ENCODE measurements at regions not wholly inside any gene's neighbourhood (a gene's known extent, or its start where the extent isn't known, plus 50 kb on each side); places are given as distances from the start of the nearest gene placed in this dataset.

- ChIA-PET POLR2A (interaction anchor here (0.8 to 1.5 kb wide), 3 partner anchors 8 to 23 kb away, joined by 3 read pairs; no protein-coding TSS in a partner anchor), CTCF (interaction anchor here (1.0 kb wide), 1 partner anchor 68 kb away, joined by 3 read pairs; no protein-coding TSS in a partner anchor)
- intact Hi-C loops (cut with micrococcal nuclease), result no loop called here
- Mint-ChIP-seq H3K27me3 (ENCODE audit: insufficient read depth, unreplicated experiment) (no peaks in the 10 kb centered on the region), H3K27ac (ENCODE audit: low read depth, unreplicated experiment) (no peak overlapping the region), H3K4me1 (ENCODE audit: insufficient read depth, unreplicated experiment) (peaks cover 17% of the 10 kb centered on the region), H3K9me3 (ENCODE audit: unreplicated experiment) (no peaks in the 10 kb centered on the region), H3K36me3 (ENCODE audit: insufficient read depth, unreplicated experiment) (no peaks in the 10 kb centered on the region), H3K4me3 (ENCODE audit: unreplicated experiment) (no peak overlapping the region)
- no TSS peak for BruUV-seq (replicated peaks)
- DNase-seq (ENCODE audit: unreplicated experiment), result no peak
- no peak for TF ChIP-seq CTCF (IDR thresholded peaks at IDR 0.05; ENCODE audit: unreplicated experiment)
Measured at GRCh38 chr12:42683266-42683665, 93.7 kb upstream of the PRICKLE1 start.

GRCh38 chr12:42679466-42679865 lies 89.9 kb upstream of the PRICKLE1 start:
- no peak for TF ChIP-seq CTCF (IDR thresholded peaks at IDR 0.05; ENCODE audit: unreplicated experiment)
- CTCF ChIA-PET, result no interaction called here
- Mint-ChIP-seq H3K27me3 (ENCODE audit: insufficient read depth, unreplicated experiment) (no peaks in the 10 kb centered on the region), H3K9me3 (ENCODE audit: unreplicated experiment) (no peaks in the 10 kb centered on the region), H3K36me3 (ENCODE audit: insufficient read depth, unreplicated experiment) (no peaks in the 10 kb centered on the region), H3K4me1 (ENCODE audit: insufficient read depth, unreplicated experiment) (peaks cover 12% of the 10 kb centered on the region), H3K4me3 (ENCODE audit: unreplicated experiment) (no peak overlapping the region), H3K27ac (ENCODE audit: low read depth, unreplicated experiment) (no peak overlapping the region)
- POLR2A ChIA-PET, result interaction anchor here (1.2 kb wide), 1 partner anchor 17 kb away, joined by 3 read pairs; no protein-coding TSS in a partner anchor
- no peak for DNase-seq (ENCODE audit: unreplicated experiment)
- intact Hi-C loops (cut with micrococcal nuclease), result no loop called here
- no TSS peak for BruUV-seq (replicated peaks)

- H3K9me3 Mint-ChIP-seq (ENCODE audit: unreplicated experiment), result no peaks in the 10 kb centered on the region
- no peak for TF ChIP-seq CTCF (IDR thresholded peaks at IDR 0.05; ENCODE audit: unreplicated experiment)
- no TSS peak for BruUV-seq (replicated peaks)
- POLR2A ChIA-PET, result no interaction called here
- no peak overlapping the region for H3K27ac Mint-ChIP-seq (ENCODE audit: low read depth, unreplicated experiment)
- H3K4me1 Mint-ChIP-seq (ENCODE audit: insufficient read depth, unreplicated experiment), result peaks cover 5% of the 10 kb centered on the region
- CTCF ChIA-PET, result interaction anchor here (0.9 kb wide), 1 partner anchor 10 kb away, joined by 4 read pairs; no protein-coding TSS in a partner anchor
- H3K4me3 Mint-ChIP-seq (ENCODE audit: unreplicated experiment), result no peak overlapping the region
- H3K27me3 Mint-ChIP-seq (ENCODE audit: insufficient read depth, unreplicated experiment), result no peaks in the 10 kb centered on the region
- DNase-seq (ENCODE audit: unreplicated experiment), result no peak
- no peaks in the 10 kb centered on the region for H3K36me3 Mint-ChIP-seq (ENCODE audit: insufficient read depth, unreplicated experiment)
- intact Hi-C loops (cut with micrococcal nuclease), result no loop called here
Measured at GRCh38 chr12:42677461-42677860, 87.9 kb upstream of the PRICKLE1 start.

GRCh38 chr12:42673535-42673934 lies 84.0 kb upstream of the PRICKLE1 start:
- intact Hi-C loops (cut with micrococcal nuclease), result no loop called here
- Mint-ChIP-seq H3K9me3 (ENCODE audit: unreplicated experiment) (no peaks in the 10 kb centered on the region), H3K4me1 (ENCODE audit: insufficient read depth, unreplicated experiment) (peaks cover 5% of the 10 kb centered on the region), H3K27me3 (ENCODE audit: insufficient read depth, unreplicated experiment) (no peaks in the 10 kb centered on the region), H3K4me3 (ENCODE audit: unreplicated experiment) (no peak overlapping the region), H3K36me3 (ENCODE audit: insufficient read depth, unreplicated experiment) (no peaks in the 10 kb centered on the region), H3K27ac (ENCODE audit: low read depth, unreplicated experiment) (no peak overlapping the region)
- no peak for DNase-seq (ENCODE audit: unreplicated experiment)
- CTCF ChIA-PET, result interaction anchor here (0.6 kb wide), 1 partner anchor 397 kb away, joined by 4 read pairs; no protein-coding TSS in a partner anchor
- no TSS peak for BruUV-seq (replicated peaks)
- TF ChIP-seq CTCF (IDR thresholded peaks at IDR 0.05; ENCODE audit: unreplicated experiment), result no peak
- POLR2A ChIA-PET, result no interaction called here
